T-cell (primary cell): ENCODE measurements at regions not wholly inside any gene's neighbourhood (a gene's known extent, or its start where the extent isn't known, plus 50 kb on each side); places are given as distances from the start of the nearest gene placed in this dataset.
"Not testable (repeated sequence)": the region's sequence is repeated elsewhere in the genome, so short reads cannot be mapped to it uniquely, and the experiment has no call there.

Experiments
- ATAC-seq, 4 experiments: fragments of 200-7000 bp in 3 of 4; fragments of 150-1000 bp in 1 of 4; cut with Tn5 transposase; replicated peaks in 1 of 4; 1 replicate in 3 of 4; 2 replicates in 1 of 4; pipeline ENCODE4 v1.10.0; 2021; ENCODE audit warnings: moderate library complexity in 3 of 4, mild to moderate bottlenecking in 2 of 4, moderate number of reproducible peaks in 1 of 4
- CTCF ChIA-PET, 2 donors: fragments of 300-600 bp; sonication (Branson Sonifier 250); formaldehyde crosslinking; loops; one replicate each; lab custom pipeline; 2022; ENCODE audit warnings: antibody characterized with exemption in 2 of 2; lab: Charles Lee
- POLR2A ChIA-PET, 2 donors: fragments of 300-600 bp; sonication (Branson Sonifier 250); formaldehyde crosslinking; loops; one replicate each; lab custom pipeline; 2022; ENCODE audit warnings: antibody characterized with exemption in 2 of 2; lab: Charles Lee
- DNase-seq, 35 experiments: peaks; one replicate each; pipeline versions ENCODE4 v3.0.0 to v3.0.0-alpha.2; 2013 to 2023
- H3K27ac ChIP-seq: one replicate; pipeline ENCODE4 v1.5.1; 2013; ENCODE audit warnings: low read length
- H3K27me3 ChIP-seq, 2 experiments: replicated peaks in 1 of 2; 1 replicate in 1 of 2; 2 replicates in 1 of 2; pipeline versions ENCODE4 v1.6.1 to v1.7.0; 2013; ENCODE audit warnings: low read length in 1 of 2, mixed read lengths in 1 of 2; ENCODE audit not compliant: control insufficient read depth in 2 of 2, insufficient read depth in 2 of 2; ENCODE audit errors: extremely low read depth in 1 of 2
- H3K36me3 ChIP-seq, 2 donors: 1 replicate in 1 of 2; 2 replicates in 1 of 2; pipeline versions ENCODE4 v1.6.1 to v1.7.0; 2013; ENCODE audit warnings: low read length in 1 of 2; ENCODE audit not compliant: control insufficient read depth in 2 of 2, insufficient read depth in 1 of 2; ENCODE audit errors: extremely low read depth in 1 of 2
- H3K4me1 ChIP-seq, 2 experiments: 1 replicate in 1 of 2; 2 replicates in 1 of 2; pipeline versions ENCODE4 v1.6.1 to v1.7.0; 2013; ENCODE audit warnings: low read length in 2 of 2, mixed read lengths in 1 of 2; ENCODE audit not compliant: insufficient read depth in 2 of 2, control insufficient read depth in 1 of 2; ENCODE audit errors: extremely low read depth in 1 of 2
- H3K4me3 ChIP-seq, 2 donors: 1 replicate in 1 of 2; 2 replicates in 1 of 2; pipeline versions ENCODE4 v1.5.1 to v1.7.0; 2013; ENCODE audit warnings: mild to moderate bottlenecking in 2 of 2, low read length in 1 of 2, moderate library complexity in 1 of 2; ENCODE audit not compliant: control insufficient read depth in 1 of 2; ENCODE audit errors: extremely low read depth in 1 of 2
- H3K9me3 ChIP-seq: 2 replicates; pipeline ENCODE4 v1.7.0; 2013
- H3K27ac Mint-ChIP-seq, 2 donors: one replicate each; pipeline ENCODE4 v1.8.0; 2020 to 2021; ENCODE audit warnings: mild to moderate bottlenecking in 2 of 2, mixed read lengths in 2 of 2
- H3K27me3 Mint-ChIP-seq, 2 donors: one replicate each; pipeline ENCODE4 v1.8.0; 2021 to 2022; ENCODE audit warnings: mixed read lengths in 2 of 2
- H3K36me3 Mint-ChIP-seq: one replicate; pipeline ENCODE4 v1.8.0; 2021; ENCODE audit warnings: mixed read lengths
- H3K4me1 Mint-ChIP-seq, 3 donors: one replicate each; pipeline ENCODE4 v1.8.0; 2020 to 2022; ENCODE audit warnings: mixed read lengths in 3 of 3, mild to moderate bottlenecking in 1 of 3
- H3K4me3 Mint-ChIP-seq, 3 donors: one replicate each; pipeline ENCODE4 v1.8.0; 2020 to 2022; ENCODE audit warnings: mild to moderate bottlenecking in 3 of 3, mixed read lengths in 3 of 3, moderate library complexity in 3 of 3
- H3K9me3 Mint-ChIP-seq, 3 donors: one replicate each; pipeline ENCODE4 v1.8.0; 2020 to 2022; ENCODE audit warnings: mixed read lengths in 3 of 3
- WGBS: methylation state at CpG from one replicate; pipeline ENCODE4 v1.1.5; 2013; ENCODE audit warnings: missing lambda C conversion rate; ENCODE audit not compliant: insufficient coverage; 5-methylcytosine and 5-hydroxymethylcytosine counted together

DNA sequence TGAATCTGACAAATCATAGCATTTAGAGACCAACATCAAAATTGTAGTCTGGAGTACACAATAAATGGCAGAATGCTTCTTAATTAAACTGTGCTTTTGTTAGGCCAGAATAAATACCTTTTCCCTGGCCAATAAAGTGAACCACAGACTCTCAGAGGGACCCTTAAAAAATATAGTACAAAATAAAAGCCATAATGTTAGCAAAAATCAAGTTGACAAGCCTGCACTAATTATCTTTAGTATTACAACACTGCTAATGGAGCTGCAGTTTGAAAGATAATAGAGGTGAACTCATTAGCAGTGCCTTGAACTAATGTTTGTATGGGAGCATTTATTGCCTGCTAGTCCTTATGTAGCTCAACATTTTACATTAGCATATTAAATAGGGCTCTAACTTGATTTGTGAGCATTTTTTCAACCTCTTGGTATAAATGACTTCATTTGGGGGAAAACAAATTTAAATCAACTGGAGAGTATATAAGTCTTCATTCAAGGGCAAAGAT lies 801.3 kb downstream of the EPHA3 start:
- ATAC-seq: no peak
- Histone ChIP-seq H3K4me1 (no peaks in the 10 kb centered on the region), H3K4me3 (no peak overlapping the region), H3K27ac (no peak overlapping the region), H3K9me3 (peaks cover 4% of the 10 kb centered on the region), H3K27me3 (no peaks in the 10 kb centered on the region), H3K36me3 (no peaks in the 10 kb centered on the region)
- Mint-ChIP-seq H3K4me1 (no peaks in the 10 kb centered on the region), H3K4me3 (no peak overlapping the region), H3K27me3 (no peaks in the 10 kb centered on the region), H3K9me3 (peaks cover 27 to 36% (median 31%) of the 10 kb centered on the region in 3 donors), H3K27ac (no peak overlapping the region), H3K36me3 (no peaks in the 10 kb centered on the region)
- CTCF ChIA-PET: no interaction called here
- POLR2A ChIA-PET: no interaction called here
- no peak for DNase-seq

DNA sequence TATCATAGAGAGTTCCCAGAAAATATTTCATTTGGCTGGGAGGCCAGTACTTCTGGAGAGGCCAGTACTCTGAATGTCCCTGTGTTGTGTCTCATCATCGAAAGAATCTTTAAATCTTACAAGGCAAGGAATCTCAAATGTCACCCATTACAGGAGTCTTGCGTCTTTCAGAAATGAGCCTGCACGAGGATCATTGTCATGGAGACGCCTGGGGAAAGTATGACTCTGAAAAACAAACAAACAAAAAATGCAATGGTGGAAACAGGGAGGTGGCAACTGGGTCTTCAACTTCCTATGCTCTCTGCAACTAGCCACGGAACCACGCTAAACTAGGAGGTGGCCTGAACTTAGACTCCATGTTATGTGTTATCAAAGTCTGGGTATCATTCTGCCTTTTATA lies 804.6 kb downstream of the EPHA3 start:
- WGBS: no CpG with 5 or more reads among the region's 6 CpGs
- H3K4me1 Mint-ChIP-seq: no peaks in the 10 kb centered on the region
- DNase-seq (no peak), ATAC-seq (no peak)
- ChIA-PET CTCF (no interaction called here), POLR2A (no interaction called here)
- Histone ChIP-seq H3K27me3 (no peaks in the 10 kb centered on the region), H3K27ac (no peak overlapping the region), H3K4me3 (no peak overlapping the region), H3K9me3 (peaks cover 3% of the 10 kb centered on the region), H3K4me1 (no peaks in the 10 kb centered on the region), H3K36me3 (no peaks in the 10 kb centered on the region)
- H3K27ac Mint-ChIP-seq: no peak overlapping the region
- H3K4me3 Mint-ChIP-seq: no peak overlapping the region
- H3K36me3 Mint-ChIP-seq: no peaks in the 10 kb centered on the region
- no peaks in the 10 kb centered on the region for H3K27me3 Mint-ChIP-seq
- peaks cover 5 to 14% (median 7%) of the 10 kb centered on the region in 3 donors for H3K9me3 Mint-ChIP-seq

DNA sequence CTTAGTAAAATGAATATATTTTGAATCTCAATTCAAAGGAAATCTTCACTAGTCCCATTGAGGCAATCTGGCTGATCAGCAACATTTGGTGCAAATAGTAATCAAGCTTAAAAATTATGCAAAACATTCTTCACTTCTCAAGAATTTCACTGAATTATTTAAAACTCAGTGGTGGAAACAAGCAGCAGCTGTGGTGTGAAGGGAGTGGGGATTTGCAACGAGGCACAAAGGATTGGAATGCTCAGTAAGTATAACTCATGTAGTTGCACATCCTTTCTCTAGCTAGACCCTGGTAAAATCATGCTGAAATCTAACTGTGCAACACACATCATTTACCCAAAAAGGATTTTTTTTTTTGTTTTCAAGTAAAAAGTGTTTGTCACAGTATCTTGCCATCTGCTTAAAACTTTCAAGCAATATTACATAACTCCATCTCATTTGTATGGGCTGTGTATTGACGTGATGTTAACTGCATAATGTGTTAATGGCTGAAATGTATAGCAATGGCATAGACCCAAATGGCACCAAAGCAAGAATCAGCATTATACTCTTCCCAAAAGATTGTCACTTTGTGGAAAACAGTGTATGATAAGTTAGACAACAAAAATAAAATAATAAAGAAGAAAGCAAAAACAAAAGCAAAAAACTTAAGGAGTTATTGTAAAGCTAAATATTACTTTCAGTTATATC lies 816.6 kb downstream of the EPHA3 start:
- no peaks in the 10 kb centered on the region for H3K4me1 Mint-ChIP-seq
- Histone ChIP-seq H3K4me3 (no peak overlapping the region), H3K9me3 (no peaks in the 10 kb centered on the region), H3K36me3 (no peaks in the 10 kb centered on the region), H3K4me1 (no peaks in the 10 kb centered on the region), H3K27ac (no peak overlapping the region), H3K27me3 (no peaks in the 10 kb centered on the region)
- ChIA-PET CTCF (no interaction called here), POLR2A (no interaction called here)
- no peak overlapping the region for H3K27ac Mint-ChIP-seq
- no CpG with 5 or more reads among the region's 2 CpGs for WGBS
- H3K36me3 Mint-ChIP-seq: no peaks in the 10 kb centered on the region
- H3K9me3 Mint-ChIP-seq: peaks cover 0 to 5% (median 3%) of the 10 kb centered on the region in 3 donors
- H3K27me3 Mint-ChIP-seq: no peaks in the 10 kb centered on the region
- H3K4me3 Mint-ChIP-seq: no peak overlapping the region
- ATAC-seq (no peak), DNase-seq (no peak)

GRCh38 chr3:89925976-89926375 lies 818.6 kb downstream of the EPHA3 start:
- Histone ChIP-seq H3K4me1 (no peaks in the 10 kb centered on the region), H3K4me3 (no peak overlapping the region), H3K9me3 (no peaks in the 10 kb centered on the region), H3K27me3 (no peaks in the 10 kb centered on the region), H3K27ac (no peak overlapping the region), H3K36me3 (no peaks in the 10 kb centered on the region)
- no peaks in the 10 kb centered on the region for H3K4me1 Mint-ChIP-seq
- POLR2A ChIA-PET: no interaction called here
- 50% methylated on average over 1 of the region's 3 CpGs for WGBS
- no peak overlapping the region for H3K27ac Mint-ChIP-seq
- no peaks in the 10 kb centered on the region for H3K36me3 Mint-ChIP-seq
- no peak for DNase-seq
- no peak for ATAC-seq
- H3K9me3 Mint-ChIP-seq: peaks cover 3 to 5% (median 4%) of the 10 kb centered on the region in 3 donors
- no peaks in the 10 kb centered on the region for H3K27me3 Mint-ChIP-seq
- CTCF ChIA-PET: no interaction called here
- no peak overlapping the region for H3K4me3 Mint-ChIP-seq

DNA sequence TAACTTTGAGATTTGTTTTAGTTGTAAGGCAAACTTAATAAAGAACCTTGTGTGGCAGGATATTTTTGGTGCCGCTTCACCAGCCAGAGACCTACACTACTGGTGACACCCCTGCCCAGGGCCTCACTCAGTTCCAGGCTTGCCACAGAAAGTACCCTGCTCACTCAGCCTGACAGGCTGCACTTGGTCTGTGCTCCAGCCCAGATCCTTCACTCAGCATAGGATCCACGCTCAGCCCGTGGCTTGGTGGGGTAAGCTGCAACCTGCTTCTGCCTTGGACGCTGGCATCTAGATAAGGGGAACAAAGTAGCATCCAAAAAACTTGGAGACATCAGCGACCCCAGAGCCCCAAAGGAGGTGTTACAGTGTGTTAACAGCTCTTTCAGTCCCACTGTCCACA lies 825.5 kb downstream of the EPHA3 start:
- no peaks in the 10 kb centered on the region for H3K4me1 Mint-ChIP-seq
- Histone ChIP-seq H3K36me3 (no peaks in the 10 kb centered on the region), H3K4me1 (no peaks in the 10 kb centered on the region), H3K27ac (no peak overlapping the region), H3K27me3 (no peaks in the 10 kb centered on the region), H3K9me3 (peaks cover 3% of the 10 kb centered on the region), H3K4me3 (no peak overlapping the region)
- H3K27ac Mint-ChIP-seq: no peak overlapping the region
- no peak for DNase-seq
- peaks cover 2 to 13% (median 3%) of the 10 kb centered on the region in 3 donors for H3K9me3 Mint-ChIP-seq
- no peak overlapping the region for H3K4me3 Mint-ChIP-seq
- H3K36me3 Mint-ChIP-seq: no peaks in the 10 kb centered on the region
- ChIA-PET POLR2A (no interaction called here), CTCF (no interaction called here)
- no peaks in the 10 kb centered on the region for H3K27me3 Mint-ChIP-seq
- ATAC-seq: no peak
- 100% methylated on average over 3 of the region's 5 CpGs for WGBS

DNA sequence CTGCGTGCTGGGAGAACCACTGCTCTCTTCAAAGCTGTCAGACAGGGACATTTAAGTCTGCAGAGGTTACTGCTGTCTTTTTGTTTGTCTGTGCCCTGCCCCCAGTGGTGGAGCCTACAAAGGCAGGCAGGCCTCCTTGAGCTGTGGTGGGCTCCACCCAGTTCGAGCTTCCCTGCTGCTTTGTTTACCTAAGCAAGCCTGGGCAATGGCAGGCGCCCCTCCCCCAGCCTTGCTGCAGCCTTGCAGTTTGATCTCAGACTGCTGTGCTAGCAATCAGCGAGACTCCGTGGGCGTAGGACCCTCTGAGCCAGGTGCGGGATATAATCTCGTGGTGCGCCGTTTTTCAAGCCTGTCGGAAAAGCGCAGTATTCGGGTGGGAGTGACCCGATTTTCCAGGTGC lies 837.0 kb downstream of the EPHA3 start:
- DNase-seq, H3K4me1 ChIP-seq, H3K36me3 Mint-ChIP-seq, ATAC-seq, POLR2A ChIA-PET, H3K36me3 ChIP-seq, H3K4me3 Mint-ChIP-seq, H3K27me3 Mint-ChIP-seq, H3K4me1 Mint-ChIP-seq, H3K27ac ChIP-seq, CTCF ChIA-PET, H3K27ac Mint-ChIP-seq, H3K27me3 ChIP-seq, H3K4me3 ChIP-seq, H3K9me3 ChIP-seq: not testable (repeated sequence)
- peaks cover 6 to 16% (median 12%) of the 10 kb centered on the region in 3 donors for H3K9me3 Mint-ChIP-seq
- no CpG with 5 or more reads among the region's 14 CpGs for WGBS

DNA sequence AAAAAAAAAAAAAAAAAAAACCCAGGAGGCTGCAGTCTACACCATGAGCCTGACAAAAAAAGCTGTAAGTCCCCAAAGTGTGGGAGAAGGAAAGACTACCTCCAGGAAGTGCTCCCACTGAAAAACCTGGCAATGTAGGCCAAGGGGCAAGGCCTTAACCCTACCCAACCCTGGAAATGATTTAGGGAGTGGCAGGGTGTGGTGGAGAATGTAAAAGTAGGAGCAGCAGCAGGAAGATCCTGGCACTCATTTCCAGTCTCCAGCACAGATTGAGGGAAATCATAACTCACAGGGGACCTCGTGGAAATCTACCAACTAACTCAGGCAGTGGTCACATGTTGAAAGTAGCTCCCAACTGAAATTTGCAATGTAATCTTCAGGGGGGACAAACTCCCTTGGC lies 839.5 kb downstream of the EPHA3 start:
- H3K27ac Mint-ChIP-seq: no peak overlapping the region
- H3K27me3 Mint-ChIP-seq: no peaks in the 10 kb centered on the region
- H3K4me3 ChIP-seq: no peak overlapping the region
- no peak overlapping the region for H3K27ac ChIP-seq
- ATAC-seq: no peak
- H3K4me1 Mint-ChIP-seq: no peaks in the 10 kb centered on the region
- no peaks in the 10 kb centered on the region for H3K36me3 Mint-ChIP-seq
- no peaks in the 10 kb centered on the region for H3K4me1 ChIP-seq
- H3K9me3 ChIP-seq: no peaks in the 10 kb centered on the region
- 0% methylated on average over 1 of the region's 1 CpG for WGBS
- H3K9me3 Mint-ChIP-seq: peaks cover 7 to 17% (median 14%) of the 10 kb centered on the region in 3 donors
- DNase-seq: no peak
- H3K36me3 ChIP-seq: no peaks in the 10 kb centered on the region
- no peaks in the 10 kb centered on the region for H3K27me3 ChIP-seq
- H3K4me3 Mint-ChIP-seq: no peak overlapping the region
- ChIA-PET CTCF (no interaction called here), POLR2A (no interaction called here)
